ENCODE measurements at regions not wholly inside any gene's neighbourhood (a gene's known extent, or its start where the extent isn't known, plus 50 kb on each side); places are given as distances from the start of the nearest gene placed in this dataset.

DNA sequence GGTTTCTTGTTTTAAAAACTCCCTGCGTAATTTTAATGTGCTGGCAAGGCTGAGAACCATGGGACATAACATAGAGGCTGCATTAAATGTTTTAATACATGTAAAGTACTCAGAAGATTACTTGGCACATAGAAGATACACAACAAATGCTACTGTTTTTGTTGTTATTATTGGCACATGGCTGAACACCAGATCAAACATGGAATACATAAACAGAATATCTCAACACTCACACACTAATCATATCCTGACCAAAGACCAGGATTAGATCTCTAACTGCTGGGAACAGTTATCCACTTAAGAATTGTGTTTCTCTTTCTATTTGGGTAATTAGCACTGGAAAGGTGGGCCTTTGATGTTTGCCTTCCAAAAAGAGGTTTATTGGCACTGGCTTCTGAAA lies 69.3 kb downstream of the KCNE4 start:
- no peak for TF ChIP-seq EZH2 (IDR thresholded peaks at IDR 0.05; ENCODE audit: borderline replicate concordance, insufficient read depth, low read depth, low read length, poor library complexity, severe bottlenecking)
- TF ChIP-seq, protein P1, sequence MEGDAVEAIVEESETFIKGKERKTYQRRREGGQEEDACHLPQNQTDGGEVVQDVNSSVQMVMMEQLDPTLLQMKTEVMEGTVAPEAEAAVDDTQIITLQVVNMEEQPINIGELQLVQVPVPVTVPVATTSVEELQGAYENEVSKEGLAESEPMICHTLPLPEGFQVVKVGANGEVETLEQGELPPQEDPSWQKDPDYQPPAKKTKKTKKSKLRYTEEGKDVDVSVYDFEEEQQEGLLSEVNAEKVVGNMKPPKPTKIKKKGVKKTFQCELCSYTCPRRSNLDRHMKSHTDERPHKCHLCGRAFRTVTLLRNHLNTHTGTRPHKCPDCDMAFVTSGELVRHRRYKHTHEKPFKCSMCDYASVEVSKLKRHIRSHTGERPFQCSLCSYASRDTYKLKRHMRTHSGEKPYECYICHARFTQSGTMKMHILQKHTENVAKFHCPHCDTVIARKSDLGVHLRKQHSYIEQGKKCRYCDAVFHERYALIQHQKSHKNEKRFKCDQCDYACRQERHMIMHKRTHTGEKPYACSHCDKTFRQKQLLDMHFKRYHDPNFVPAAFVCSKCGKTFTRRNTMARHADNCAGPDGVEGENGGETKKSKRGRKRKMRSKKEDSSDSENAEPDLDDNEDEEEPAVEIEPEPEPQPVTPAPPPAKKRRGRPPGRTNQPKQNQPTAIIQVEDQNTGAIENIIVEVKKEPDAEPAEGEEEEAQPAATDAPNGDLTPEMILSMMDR (IDR thresholded peaks at IDR 0.05): no peak

Data from B cell (primary cell).